Body of pancreas (tissue), 4 donors: ENCODE measurements at regions not wholly inside any gene's neighbourhood (a gene's known extent, or its start where the extent isn't known, plus 50 kb on each side); places are given as distances from the start of the nearest gene placed in this dataset.

Experiments used
- CTCF ChIP-seq, 7 experiments: fragments of 450-650 bp in 4 of 7; fragments of 200-600 bp in 3 of 7; sonication (generic) in 3 of 7; IDR thresholded peaks; one replicate each; pipeline ENCODE4 v1.5.1; 2016 to 2019; ENCODE audit warnings: antibody characterized with exemption in 7 of 7
- POLR2A ChIP-seq, 3 donors: fragments of 450-650 bp; IDR thresholded peaks; one replicate each; pipeline ENCODE4 v1.6.1; 2016; ENCODE audit warnings: antibody characterized with exemption in 3 of 3, mild to moderate bottlenecking in 2 of 3

DNA sequence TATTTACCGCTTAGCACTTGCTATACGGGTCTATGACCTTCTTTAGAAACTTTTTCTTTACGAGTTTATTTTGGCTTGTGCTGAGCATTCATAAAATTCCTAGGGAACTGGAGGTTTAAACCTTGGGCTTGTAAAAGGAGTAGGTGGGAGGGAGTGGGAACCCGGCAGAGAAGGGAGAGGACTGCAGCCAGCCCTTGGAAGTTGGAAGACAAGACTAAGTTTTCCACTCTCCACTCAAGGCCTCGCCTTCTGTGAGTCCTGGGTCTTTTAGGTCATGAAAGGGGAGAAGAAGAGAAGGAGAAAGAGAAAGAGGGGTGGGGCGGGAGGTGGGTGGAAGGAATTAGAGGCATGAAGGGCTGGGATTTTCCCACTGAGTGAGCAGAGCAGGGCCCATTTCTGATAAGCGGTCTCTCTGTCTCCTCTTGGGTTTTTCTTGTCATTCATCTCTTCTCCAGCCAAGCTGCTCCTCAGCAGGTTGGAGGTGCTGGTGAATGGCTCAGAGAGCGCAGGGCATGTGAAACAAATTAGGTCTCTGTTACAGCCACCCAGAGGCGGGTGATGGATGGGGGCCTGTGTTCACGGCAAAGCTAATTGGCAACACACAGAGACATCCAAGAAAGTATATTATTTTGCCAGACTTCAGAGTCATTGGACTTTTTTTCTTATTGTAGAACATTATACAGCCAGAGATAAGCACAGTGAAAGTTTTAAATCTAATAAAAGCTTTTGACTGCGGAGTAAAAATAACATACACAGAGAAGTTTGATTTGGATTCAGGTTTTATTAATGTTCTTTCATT lies 247.3 kb downstream of the FOXD2 start:
- TF ChIP-seq POLR2A (IDR thresholded peaks at IDR 0.05), result no peak
- no peak for TF ChIP-seq CTCF (IDR thresholded peaks at IDR 0.05)
